Body of pancreas (tissue), 4 donors: ENCODE measurements at regions not wholly inside any gene's neighbourhood (a gene's known extent, or its start where the extent isn't known, plus 50 kb on each side); places are given as distances from the start of the nearest gene placed in this dataset.

Experiments
- ATAC-seq: fragments of 150-250 bp; one replicate; pipeline ENCODE4 v1.9.1; 2016
- DNase-seq, 4 donors: peaks; one replicate each; pipeline ENCODE4 v3.0.0-alpha.2; 2019
- H3K27ac ChIP-seq, 4 donors: fragments of 200-600 bp; sonication (generic); 1 replicate in 3 of 4; 2 replicates in 1 of 4; pipeline versions ENCODE4 v1.5.1 to v1.6.1; 2016 to 2019; ENCODE audit warnings: mild to moderate bottlenecking in 1 of 4, mixed read lengths in 1 of 4, moderate library complexity in 1 of 4
- H3K27me3 ChIP-seq, 2 donors: fragments of 200-600 bp; sonication (generic); one replicate each; pipeline ENCODE4 v1.6.0; 2016; ENCODE audit warnings: mild to moderate bottlenecking in 1 of 2
- H3K36me3 ChIP-seq, 2 donors: fragments of 200-600 bp; sonication (generic); replicated peaks in 1 of 2; 2 replicates each; pipeline ENCODE4 v1.5.1; 2016; ENCODE audit warnings: low read depth in 2 of 2; ENCODE audit not compliant: insufficient read depth in 1 of 2
- H3K4me1 ChIP-seq: fragments of 200-600 bp; sonication (generic); one replicate; pipeline ENCODE4 v1.6.0; 2016
- H3K4me3 ChIP-seq, 2 donors: fragments of 200-600 bp; sonication (generic); 1 replicate in 1 of 2; 2 replicates in 1 of 2; pipeline ENCODE4 v1.5.1; 2016 to 2019
- H3K9me3 ChIP-seq, 3 donors: fragments of 200-600 bp; sonication (generic); 1 replicate in 2 of 3; 2 replicates in 1 of 3; pipeline ENCODE4 v1.5.1; 2016
- CTCF ChIP-seq, 7 experiments: fragments of 450-650 bp in 4 of 7; fragments of 200-600 bp in 3 of 7; sonication (generic) in 3 of 7; IDR thresholded peaks; one replicate each; pipeline ENCODE4 v1.5.1; 2016 to 2019; ENCODE audit warnings: antibody characterized with exemption in 7 of 7
- POLR2A ChIP-seq, 3 donors: fragments of 450-650 bp; IDR thresholded peaks; one replicate each; pipeline ENCODE4 v1.6.1; 2016; ENCODE audit warnings: antibody characterized with exemption in 3 of 3, mild to moderate bottlenecking in 2 of 3
- WGBS, 2 donors: methylation state at CpG; one replicate each; pipeline ENCODE4 v1.1.5; 2017; 5-methylcytosine and 5-hydroxymethylcytosine counted together
- intact Hi-C: fragments of 100-400 bp; cut with DNase I; formaldehyde crosslinking; loops from one replicate; pipeline ENCODE4 v1.15.1; 2023

- H3K36me3 ChIP-seq, result no peaks in the 10 kb centered on the region
- intact Hi-C loops, result no loop called here
- TF ChIP-seq POLR2A (IDR thresholded peaks at IDR 0.05) (no peak), CTCF (IDR thresholded peaks at IDR 0.05) (no peak)
- WGBS, 2 donors, result 37 to 46% methylated on average over 1 of the region's 1 CpG
- ATAC-seq, result no peak
- H3K27me3 ChIP-seq, result no peaks in the 10 kb centered on the region
- H3K9me3 ChIP-seq, result no peaks in the 10 kb centered on the region
- no peak overlapping the region for H3K27ac ChIP-seq
- DNase-seq, result no peak
- no peak overlapping the region for H3K4me3 ChIP-seq
- no peaks in the 10 kb centered on the region for H3K4me1 ChIP-seq
These were observed 1950.1 kb downstream of the TP53TG3F start for GRCh38 chr16:35409503-35409902.

- Histone ChIP-seq H3K9me3 (no peaks in the 10 kb centered on the region), H3K4me3 (no peak overlapping the region), H3K27me3 (no peaks in the 10 kb centered on the region), H3K27ac (no peak overlapping the region), H3K36me3 (no peaks in the 10 kb centered on the region), H3K4me1 (no peaks in the 10 kb centered on the region)
- TF ChIP-seq CTCF (IDR thresholded peaks at IDR 0.05), result no peak
- TF ChIP-seq POLR2A (IDR thresholded peaks at IDR 0.05), result no peak
- intact Hi-C loops, result no loop called here
- ATAC-seq (no peak), DNase-seq (no peak)
These were observed 1951.0 kb downstream of the TP53TG3F start for GRCh38 chr16:35410438-35410837.

GRCh38 chr16:35411156-35411555 lies 1951.7 kb downstream of the TP53TG3F start:
- ATAC-seq (no peak), DNase-seq (no peak)
- no peaks in the 10 kb centered on the region for H3K36me3 ChIP-seq
- TF ChIP-seq CTCF (IDR thresholded peaks at IDR 0.05) (no peak), POLR2A (IDR thresholded peaks at IDR 0.05) (no peak)
- no peaks in the 10 kb centered on the region for H3K27me3 ChIP-seq
- no peak overlapping the region for H3K27ac ChIP-seq
- 53 to 55% methylated on average over 1 of the region's 1 CpG for WGBS, 2 donors
- H3K4me3 ChIP-seq, result no peak overlapping the region
- intact Hi-C loops, result no loop called here
- no peaks in the 10 kb centered on the region for H3K4me1 ChIP-seq
- no peaks in the 10 kb centered on the region for H3K9me3 ChIP-seq

GRCh38 chr16:35414139-35414538 lies 1954.7 kb downstream of the TP53TG3F start:
- intact Hi-C loops, result no loop called here
- no peaks in the 10 kb centered on the region for H3K9me3 ChIP-seq
- no peak overlapping the region for H3K27ac ChIP-seq
- DNase-seq, result no peak
- TF ChIP-seq CTCF (IDR thresholded peaks at IDR 0.05) (no peak), POLR2A (IDR thresholded peaks at IDR 0.05) (no peak)
- no peaks in the 10 kb centered on the region for H3K4me1 ChIP-seq
- WGBS, 2 donors, result 71 to 74% methylated on average over 13 to 14 of the region's 14 CpGs
- no peaks in the 10 kb centered on the region for H3K36me3 ChIP-seq
- no peak overlapping the region for H3K4me3 ChIP-seq
- ATAC-seq, result no peak
- H3K27me3 ChIP-seq, result no peaks in the 10 kb centered on the region

GRCh38 chr16:35414563-35414962 lies 1955.2 kb downstream of the TP53TG3F start:
- Histone ChIP-seq H3K4me3 (no peak overlapping the region), H3K27ac (no peak overlapping the region), H3K4me1 (no peaks in the 10 kb centered on the region), H3K9me3 (no peaks in the 10 kb centered on the region), H3K27me3 (no peaks in the 10 kb centered on the region), H3K36me3 (no peaks in the 10 kb centered on the region)
- 59 to 64% methylated on average over 15 to 16 of the region's 19 CpGs for WGBS, 2 donors
- TF ChIP-seq POLR2A (IDR thresholded peaks at IDR 0.05), result no peak
- DNase-seq (no peak), ATAC-seq (no peak)
- intact Hi-C loops, result no loop called here
